CD4-positive, CD25-positive, alpha-beta regulatory T cell (primary cell): ENCODE measurements at regions not wholly inside any gene's neighbourhood (a gene's known extent, or its start where the extent isn't known, plus 50 kb on each side); places are given as distances from the start of the nearest gene placed in this dataset.

Experiments used
- ATAC-seq, 2 donors: fragments of 150-1000 bp; cut with Tn5 transposase; one replicate each; pipeline ENCODE4 v1.10.0; 2021; ENCODE audit warnings: low read depth in 2 of 2, moderate number of reproducible peaks in 2 of 2, moderate library complexity in 1 of 2
- DNase-seq, 3 donors: peaks; one replicate each; pipeline versions ENCODE4 v3.0.0 to v3.0.0-alpha.2; 2012 to 2022; ENCODE audit warnings: mixed read lengths in 1 of 3
- H3K27ac ChIP-seq: one replicate; pipeline ENCODE4 v1.7.0; 2013; ENCODE audit warnings: mild to moderate bottlenecking, low read length; ENCODE audit not compliant: insufficient read depth, poor library complexity, severe bottlenecking
- H3K27me3 ChIP-seq: one replicate; pipeline ENCODE4 v1.7.0; 2013; ENCODE audit warnings: low read length; ENCODE audit not compliant: control insufficient read depth, insufficient read depth
- H3K36me3 ChIP-seq: one replicate; pipeline ENCODE4 v1.7.0; 2013; ENCODE audit warnings: mild to moderate bottlenecking, low read length, moderate library complexity; ENCODE audit not compliant: control insufficient read depth, insufficient read depth
- H3K4me1 ChIP-seq: 2 replicates; pipeline ENCODE4 v1.7.0; 2013; ENCODE audit warnings: mild to moderate bottlenecking, low read length; ENCODE audit not compliant: insufficient read depth, control insufficient read depth, poor library complexity, severe bottlenecking
- H3K4me3 ChIP-seq: one replicate; pipeline ENCODE4 v1.7.0; 2013; ENCODE audit warnings: low read depth, mild to moderate bottlenecking, low read length, moderate library complexity
- H3K9me3 ChIP-seq, 2 experiments: 1 replicate in 1 of 2; 2 replicates in 1 of 2; pipeline ENCODE4 v1.7.0; 2013; ENCODE audit warnings: low read length in 2 of 2, mild to moderate bottlenecking in 1 of 2, moderate library complexity in 1 of 2; ENCODE audit not compliant: control insufficient read depth in 2 of 2
- H3K27ac Mint-ChIP-seq, 3 donors: one replicate each; pipeline ENCODE4 v1.8.0; 2020 to 2022; ENCODE audit warnings: mild to moderate bottlenecking in 3 of 3, mixed read lengths in 3 of 3, moderate library complexity in 2 of 3
- H3K27me3 Mint-ChIP-seq: one replicate; pipeline ENCODE4 v1.8.0; 2022; ENCODE audit warnings: mild to moderate bottlenecking, mixed read lengths
- H3K36me3 Mint-ChIP-seq: one replicate; pipeline ENCODE4 v1.8.0; 2020; ENCODE audit warnings: mixed read lengths
- H3K4me1 Mint-ChIP-seq, 4 donors: one replicate each; pipeline ENCODE4 v1.8.0; 2020 to 2022; ENCODE audit warnings: mixed read lengths in 4 of 4, mild to moderate bottlenecking in 1 of 4
- H3K4me3 Mint-ChIP-seq, 4 donors: one replicate each; pipeline ENCODE4 v1.8.0; 2020 to 2022; ENCODE audit warnings: mild to moderate bottlenecking in 4 of 4, mixed read lengths in 4 of 4, moderate library complexity in 3 of 4
- H3K9me3 Mint-ChIP-seq, 7 donors: one replicate each; pipeline ENCODE4 v1.8.0; 2020 to 2022; ENCODE audit warnings: mixed read lengths in 7 of 7, mild to moderate bottlenecking in 3 of 7, moderate library complexity in 2 of 7

DNA sequence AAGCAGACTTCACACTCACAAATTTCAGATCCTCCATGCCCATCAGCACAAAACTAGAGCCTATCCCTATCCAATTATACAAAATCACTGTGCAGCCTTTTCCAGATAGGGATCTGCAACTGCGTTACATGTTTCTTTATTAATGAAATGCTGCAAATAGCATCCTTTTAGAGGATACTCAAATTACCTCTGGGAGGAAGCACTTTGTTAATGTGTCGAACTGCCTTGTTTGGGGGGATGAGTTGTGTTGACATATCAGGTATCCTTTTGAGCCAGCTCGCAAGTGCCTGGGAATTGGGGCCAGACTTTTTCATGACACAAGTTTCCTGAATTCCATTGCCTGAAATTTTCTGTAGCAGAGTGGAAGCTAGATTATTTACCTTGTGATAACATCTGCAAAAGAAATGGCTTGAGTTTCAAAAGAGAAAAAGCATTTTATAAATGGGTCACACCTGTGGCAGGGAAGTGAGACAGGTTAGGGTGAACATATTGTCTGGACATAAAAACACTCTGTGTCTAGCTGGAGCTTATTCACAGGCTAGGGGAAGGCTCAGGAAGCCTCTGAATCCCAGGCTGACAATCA, 299.1 kb upstream of the MTNR1B start:
- peaks cover 0 to 9% (median 3%) of the 10 kb centered on the region in 7 donors for H3K9me3 Mint-ChIP-seq
- no peak overlapping the region for H3K4me3 Mint-ChIP-seq
- Histone ChIP-seq H3K36me3 (no peaks in the 10 kb centered on the region), H3K4me3 (no peak overlapping the region), H3K4me1 (no peaks in the 10 kb centered on the region), H3K9me3 (no peaks in the 10 kb centered on the region), H3K27ac (no peak overlapping the region), H3K27me3 (no peaks in the 10 kb centered on the region)
- DNase-seq = no peak
- H3K27me3 Mint-ChIP-seq = no peaks in the 10 kb centered on the region
- no peaks in the 10 kb centered on the region for H3K4me1 Mint-ChIP-seq
- no peaks in the 10 kb centered on the region for H3K36me3 Mint-ChIP-seq
- H3K27ac Mint-ChIP-seq = no peak overlapping the region
- ATAC-seq = no peak

DNA sequence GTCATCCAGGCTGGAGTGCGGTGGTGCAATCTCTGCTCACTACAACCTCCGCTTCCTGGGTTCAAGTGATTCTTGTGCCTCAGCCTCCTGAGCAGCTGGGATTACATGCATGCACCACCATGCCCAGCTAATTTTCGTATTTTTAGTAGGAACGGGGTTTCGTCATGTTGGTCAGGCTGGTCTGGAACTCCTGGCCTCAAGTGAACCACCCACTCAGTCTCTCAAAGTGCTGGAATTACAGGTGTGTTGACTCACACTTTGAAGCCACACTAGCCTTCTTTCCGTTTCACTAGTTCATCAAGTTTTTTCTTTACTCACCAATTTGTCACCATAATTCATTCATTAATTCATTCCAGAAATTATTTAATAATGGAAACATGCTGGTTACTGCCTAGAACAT, 298.4 kb upstream of the MTNR1B start:
- H3K27ac ChIP-seq = no peak overlapping the region
- no peaks in the 10 kb centered on the region for H3K27me3 ChIP-seq
- no peaks in the 10 kb centered on the region for H3K9me3 ChIP-seq
- DNase-seq = no peak
- no peaks in the 10 kb centered on the region for H3K36me3 ChIP-seq
- H3K4me3 ChIP-seq = no peak overlapping the region
- Mint-ChIP-seq H3K27ac (no peak overlapping the region), H3K36me3 (no peaks in the 10 kb centered on the region), H3K27me3 (no peaks in the 10 kb centered on the region), H3K9me3 (peaks cover 0 to 9% (median 3%) of the 10 kb centered on the region in 7 donors), H3K4me3 (no peak overlapping the region), H3K4me1 (no peaks in the 10 kb centered on the region)
- no peak for ATAC-seq
- no peaks in the 10 kb centered on the region for H3K4me1 ChIP-seq

DNA sequence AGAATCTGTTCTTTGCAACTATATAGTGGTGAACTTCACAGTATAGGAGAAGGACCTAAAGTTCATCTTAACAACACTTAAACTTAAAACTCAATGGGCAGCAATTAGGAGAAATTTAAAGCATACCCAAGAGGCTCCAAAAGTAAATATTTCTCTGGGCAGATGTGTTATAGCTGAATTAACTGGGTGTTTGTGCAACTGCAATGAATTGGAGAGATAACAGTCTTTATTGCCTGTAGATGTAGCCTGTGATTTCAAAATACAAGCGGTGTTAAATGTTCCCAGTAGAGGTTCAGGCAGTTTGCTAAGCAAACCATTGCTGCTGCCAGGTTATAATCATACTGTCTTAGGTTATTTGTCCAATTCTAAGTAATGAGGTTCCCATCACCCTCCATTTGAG, 294.1 kb upstream of the MTNR1B start:
- Histone ChIP-seq H3K27ac (no peak overlapping the region), H3K4me3 (no peak overlapping the region), H3K27me3 (no peaks in the 10 kb centered on the region), H3K36me3 (no peaks in the 10 kb centered on the region), H3K4me1 (no peaks in the 10 kb centered on the region), H3K9me3 (peaks cover 0 to 2% of the 10 kb centered on the region in 2 experiments)
- no peak for ATAC-seq
- no peak overlapping the region for H3K27ac Mint-ChIP-seq
- H3K4me1 Mint-ChIP-seq = no peaks in the 10 kb centered on the region
- H3K27me3 Mint-ChIP-seq = no peaks in the 10 kb centered on the region
- H3K4me3 Mint-ChIP-seq = no peak overlapping the region
- H3K36me3 Mint-ChIP-seq = no peaks in the 10 kb centered on the region
- no peak for DNase-seq
- H3K9me3 Mint-ChIP-seq = peaks cover 2 to 17% (median 4%) of the 10 kb centered on the region in 7 donors

DNA sequence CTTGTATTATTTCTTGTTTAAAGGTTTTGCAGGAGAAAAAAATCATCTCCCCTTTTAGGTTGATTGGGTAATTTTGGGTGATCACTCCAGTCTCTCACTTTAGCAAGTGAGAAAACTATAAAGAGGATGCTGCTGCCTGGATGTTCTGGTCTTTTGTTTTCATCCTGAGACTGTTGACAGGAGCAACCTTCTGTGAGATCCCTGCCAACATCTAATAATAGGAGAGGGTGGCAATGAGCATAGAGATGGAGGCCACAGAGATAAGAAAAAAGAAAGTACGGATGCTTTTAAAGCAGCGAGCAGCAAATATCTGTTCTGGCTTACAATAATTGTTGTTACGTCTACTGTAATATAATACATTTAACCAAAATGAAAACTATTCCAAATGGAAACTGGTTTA, 293.6 kb upstream of the MTNR1B start:
- Histone ChIP-seq H3K4me1 (no peaks in the 10 kb centered on the region), H3K27me3 (no peaks in the 10 kb centered on the region), H3K27ac (no peak overlapping the region), H3K36me3 (no peaks in the 10 kb centered on the region), H3K4me3 (no peak overlapping the region), H3K9me3 (peaks cover 0 to 2% of the 10 kb centered on the region in 2 experiments)
- Mint-ChIP-seq H3K4me1 (no peaks in the 10 kb centered on the region), H3K36me3 (no peaks in the 10 kb centered on the region), H3K27me3 (no peaks in the 10 kb centered on the region), H3K27ac (no peak overlapping the region), H3K4me3 (no peak overlapping the region), H3K9me3 (peaks cover 2 to 18% (median 4%) of the 10 kb centered on the region in 7 donors)
- DNase-seq (no peak), ATAC-seq (no peak)

DNA sequence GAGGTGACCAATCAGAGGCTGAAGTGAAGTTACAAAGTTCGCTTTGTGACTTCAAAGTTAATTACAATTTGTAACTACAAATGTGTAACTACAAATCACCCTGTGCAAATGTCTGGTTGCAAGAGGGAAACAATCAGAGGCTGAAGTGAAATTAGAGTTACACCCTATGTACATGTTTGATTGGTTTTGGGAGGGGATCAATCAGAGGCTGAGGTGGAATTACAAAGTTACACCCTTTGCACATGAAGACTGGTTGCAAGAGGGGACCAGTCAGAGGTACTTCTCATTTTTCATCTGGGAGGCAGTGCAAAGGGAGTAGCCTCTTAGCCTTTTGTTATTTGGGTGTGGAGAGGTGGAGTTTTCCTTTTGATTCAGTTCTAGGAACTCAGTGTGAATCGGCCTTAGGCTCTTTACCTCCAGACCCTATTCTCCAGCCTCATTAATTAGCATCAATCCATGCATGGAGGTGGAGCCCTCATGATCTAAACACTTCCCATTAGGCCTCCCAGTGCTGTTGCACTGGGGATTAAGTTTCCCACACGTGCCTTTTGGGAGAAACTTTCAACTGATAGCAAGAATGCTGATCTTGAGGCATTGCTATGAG, 291.3 kb upstream of the MTNR1B start:
- Histone ChIP-seq H3K9me3 (peaks cover 0 to 2% of the 10 kb centered on the region in 2 experiments), H3K27me3 (no peaks in the 10 kb centered on the region), H3K27ac (no peak overlapping the region), H3K4me3 (no peak overlapping the region), H3K36me3 (no peaks in the 10 kb centered on the region), H3K4me1 (no peaks in the 10 kb centered on the region)
- DNase-seq (no peak), ATAC-seq (no peak)
- H3K4me3 Mint-ChIP-seq = no peak overlapping the region
- H3K4me1 Mint-ChIP-seq = no peaks in the 10 kb centered on the region
- no peaks in the 10 kb centered on the region for H3K36me3 Mint-ChIP-seq
- peaks cover 0 to 14% (median 5%) of the 10 kb centered on the region in 7 donors for H3K9me3 Mint-ChIP-seq
- no peaks in the 10 kb centered on the region for H3K27me3 Mint-ChIP-seq
- H3K27ac Mint-ChIP-seq = no peak overlapping the region

DNA sequence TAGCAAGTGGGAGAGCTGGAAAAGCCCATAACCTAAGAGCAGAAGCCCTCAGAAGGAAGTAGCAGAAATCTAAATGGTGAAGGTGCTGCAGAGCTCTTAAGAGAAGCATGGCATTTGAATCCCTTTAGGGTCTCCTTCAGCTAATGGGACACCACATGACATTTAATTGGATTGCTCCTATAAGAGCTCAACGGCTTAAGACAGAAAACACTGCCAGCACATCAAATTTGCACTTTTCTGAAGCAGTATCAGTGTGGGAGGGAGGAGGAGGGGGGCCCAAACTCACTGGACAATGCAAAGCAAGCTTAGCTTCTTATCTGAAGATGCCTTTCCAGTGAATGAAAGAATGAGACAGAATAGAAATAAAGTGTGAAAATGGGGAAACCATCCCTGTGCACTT, 287.9 kb upstream of the MTNR1B start:
- Mint-ChIP-seq H3K27me3 (no peaks in the 10 kb centered on the region), H3K4me1 (no peaks in the 10 kb centered on the region), H3K9me3 (peaks cover 0 to 19% (median 7%) of the 10 kb centered on the region in 7 donors), H3K27ac (no peak overlapping the region), H3K4me3 (no peak overlapping the region), H3K36me3 (no peaks in the 10 kb centered on the region)
- H3K27me3 ChIP-seq = no peaks in the 10 kb centered on the region
- H3K36me3 ChIP-seq = no peaks in the 10 kb centered on the region
- H3K9me3 ChIP-seq = peaks cover 0 to 2% of the 10 kb centered on the region in 2 experiments
- no peak overlapping the region for H3K4me3 ChIP-seq
- DNase-seq (no peak), ATAC-seq (no peak)
- H3K4me1 ChIP-seq = no peaks in the 10 kb centered on the region
- no peak overlapping the region for H3K27ac ChIP-seq

DNA sequence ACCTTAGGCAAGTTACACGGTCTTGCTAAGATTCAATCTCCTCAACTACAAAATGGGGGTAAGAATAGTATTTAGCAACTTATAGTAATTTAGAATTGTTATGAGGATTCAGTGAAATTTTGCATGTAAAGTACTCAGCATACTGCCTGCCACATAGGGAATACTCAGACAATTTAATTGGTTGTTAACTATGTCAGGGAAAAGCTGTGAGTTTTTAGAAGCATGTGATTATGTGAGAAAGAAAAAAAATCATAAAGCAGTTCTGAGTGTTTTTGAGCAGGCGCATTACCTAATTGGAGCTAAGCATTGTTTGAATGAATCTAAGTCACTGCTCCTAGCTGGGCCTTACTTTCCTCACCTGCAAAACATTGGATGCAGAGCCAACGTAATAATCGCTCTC, 287.3 kb upstream of the MTNR1B start:
- no peaks in the 10 kb centered on the region for H3K4me1 Mint-ChIP-seq
- no peak for ATAC-seq
- H3K4me3 Mint-ChIP-seq = no peak overlapping the region

DNA sequence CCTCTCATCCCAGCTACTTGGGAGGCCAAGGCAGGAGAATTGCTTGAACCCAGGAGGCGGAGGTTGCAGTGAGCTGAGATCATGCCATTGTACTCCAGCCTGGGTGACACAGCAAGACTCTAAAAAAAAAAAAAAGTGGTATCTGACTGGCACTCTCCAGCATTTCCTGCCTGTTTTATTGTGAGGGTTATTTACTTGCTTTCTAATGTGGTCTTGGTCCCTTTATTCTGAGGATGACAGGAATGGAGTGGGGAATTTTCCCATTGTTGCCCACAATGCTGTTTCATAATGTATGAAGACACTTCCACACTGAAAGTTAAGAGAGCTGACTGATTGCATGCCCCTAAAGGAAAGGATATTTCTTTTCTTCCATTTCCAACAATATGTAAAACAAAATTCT, 286.5 kb upstream of the MTNR1B start:
- no peaks in the 10 kb centered on the region for H3K9me3 ChIP-seq
- H3K4me3 ChIP-seq = no peak overlapping the region
- ATAC-seq = no peak
- no peaks in the 10 kb centered on the region for H3K36me3 ChIP-seq
- DNase-seq = no peak
- no peak overlapping the region for H3K27ac ChIP-seq
- no peaks in the 10 kb centered on the region for H3K4me1 ChIP-seq
- no peaks in the 10 kb centered on the region for H3K27me3 Mint-ChIP-seq
- H3K4me3 Mint-ChIP-seq = no peak overlapping the region
- H3K27me3 ChIP-seq = no peaks in the 10 kb centered on the region
- H3K36me3 Mint-ChIP-seq = no peaks in the 10 kb centered on the region
- H3K4me1 Mint-ChIP-seq = no peaks in the 10 kb centered on the region
- H3K27ac Mint-ChIP-seq = no peak overlapping the region
- H3K9me3 Mint-ChIP-seq = peaks cover 0 to 16% (median 6%) of the 10 kb centered on the region in 7 donors

More for the DNA sequence above, 287.3 kb upstream of the MTNR1B start:
- Histone ChIP-seq H3K4me3 (no peak overlapping the region), H3K9me3 (peaks cover 0 to 2% of the 10 kb centered on the region in 2 experiments), H3K36me3 (no peaks in the 10 kb centered on the region), H3K4me1 (no peaks in the 10 kb centered on the region), H3K27me3 (no peaks in the 10 kb centered on the region), H3K27ac (no peak overlapping the region)
- Mint-ChIP-seq H3K36me3 (no peaks in the 10 kb centered on the region), H3K9me3 (peaks cover 0 to 13% (median 6%) of the 10 kb centered on the region in 7 donors), H3K27ac (no peak overlapping the region), H3K27me3 (no peaks in the 10 kb centered on the region)
- DNase-seq = no peak
